Ishikawa (cell line): ENCODE measurements at regions not wholly inside any gene's neighbourhood (a gene's known extent, or its start where the extent isn't known, plus 50 kb on each side); places are given as distances from the start of the nearest gene placed in this dataset.
A peak's percentile ranks its signal among the peaks of the same experiment; 100 is the strongest.

ENCODE experiments used
- CEBPB ChIP-seq: IDR thresholded peaks from 2 replicates; pipeline ENCODE4 v1.6.1; 2012
- CREB1 ChIP-seq: IDR thresholded peaks from 2 replicates; pipeline ENCODE4 v1.6.1; 2012; ENCODE audit warnings: low read depth
- EGR1 ChIP-seq: IDR thresholded peaks from 2 replicates; pipeline ENCODE4 v1.6.1; 2012
- EP300 ChIP-seq: IDR thresholded peaks from 2 replicates; pipeline ENCODE4 v1.6.1; 2012; ENCODE audit warnings: borderline replicate concordance
- FOXM1 ChIP-seq: IDR thresholded peaks from 2 replicates; pipeline ENCODE4 v1.6.1; 2012; ENCODE audit warnings: low read depth, borderline replicate concordance
- NFIC ChIP-seq: IDR thresholded peaks from 2 replicates; pipeline ENCODE4 v1.6.1; 2012
- RAD21 ChIP-seq: IDR thresholded peaks from 2 replicates; pipeline ENCODE4 v1.6.1; 2012; ENCODE audit warnings: low read depth
- TAF1 ChIP-seq: IDR thresholded peaks from 2 replicates; pipeline ENCODE4 v1.6.1; 2012; ENCODE audit warnings: low read depth, mild to moderate bottlenecking
- TCF12 ChIP-seq: IDR thresholded peaks from 2 replicates; pipeline ENCODE4 v1.6.1; 2012; ENCODE audit warnings: low read depth
- TEAD4 ChIP-seq: IDR thresholded peaks from 2 replicates; pipeline ENCODE4 v1.6.1; 2012
- YY1 ChIP-seq: IDR thresholded peaks from 2 replicates; pipeline ENCODE4 v1.6.1; 2012; ENCODE audit warnings: low read depth
- ZBTB7A ChIP-seq: IDR thresholded peaks from 2 replicates; pipeline ENCODE4 v1.6.1; 2012; ENCODE audit warnings: low read depth
- TF ChIP-seq, protein P1 (sequence below): IDR thresholded peaks from 2 replicates; pipeline ENCODE4 v1.6.1; 2012
- TF ChIP-seq, protein P2 (sequence below): IDR thresholded peaks from 2 replicates; pipeline ENCODE4 v1.6.1; 2012; ENCODE audit warnings: low read depth, mild to moderate bottlenecking
- TF ChIP-seq, protein P3 (sequence below): IDR thresholded peaks from 2 replicates; pipeline ENCODE4 v1.6.1; 2012

DNA sequence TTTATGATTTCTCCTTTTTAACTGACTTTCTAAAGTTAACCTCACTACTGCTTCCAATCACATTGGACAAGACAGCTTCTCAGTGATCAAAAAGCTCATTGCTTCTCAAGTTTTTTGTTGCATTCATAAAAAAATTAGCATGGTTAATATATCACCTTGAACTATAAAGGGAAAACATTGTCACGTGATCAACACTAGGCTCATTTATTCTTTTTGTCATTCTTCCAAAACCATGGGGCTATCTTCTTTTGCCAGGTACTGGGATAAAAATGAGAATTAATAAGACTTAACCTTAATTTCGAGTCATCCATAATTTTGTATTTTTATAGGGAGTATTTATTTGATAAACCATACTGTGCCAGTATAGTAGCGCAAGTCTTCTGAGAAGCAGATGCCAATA, 1105.9 kb upstream of the TENM3 start:
- no peak for TF ChIP-seq NFIC
- TF ChIP-seq, protein P1, sequence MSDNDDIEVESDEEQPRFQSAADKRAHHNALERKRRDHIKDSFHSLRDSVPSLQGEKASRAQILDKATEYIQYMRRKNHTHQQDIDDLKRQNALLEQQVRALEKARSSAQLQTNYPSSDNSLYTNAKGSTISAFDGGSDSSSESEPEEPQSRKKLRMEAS: no peak
- no peak for TF ChIP-seq FOXM1
- TF ChIP-seq, protein P2, sequence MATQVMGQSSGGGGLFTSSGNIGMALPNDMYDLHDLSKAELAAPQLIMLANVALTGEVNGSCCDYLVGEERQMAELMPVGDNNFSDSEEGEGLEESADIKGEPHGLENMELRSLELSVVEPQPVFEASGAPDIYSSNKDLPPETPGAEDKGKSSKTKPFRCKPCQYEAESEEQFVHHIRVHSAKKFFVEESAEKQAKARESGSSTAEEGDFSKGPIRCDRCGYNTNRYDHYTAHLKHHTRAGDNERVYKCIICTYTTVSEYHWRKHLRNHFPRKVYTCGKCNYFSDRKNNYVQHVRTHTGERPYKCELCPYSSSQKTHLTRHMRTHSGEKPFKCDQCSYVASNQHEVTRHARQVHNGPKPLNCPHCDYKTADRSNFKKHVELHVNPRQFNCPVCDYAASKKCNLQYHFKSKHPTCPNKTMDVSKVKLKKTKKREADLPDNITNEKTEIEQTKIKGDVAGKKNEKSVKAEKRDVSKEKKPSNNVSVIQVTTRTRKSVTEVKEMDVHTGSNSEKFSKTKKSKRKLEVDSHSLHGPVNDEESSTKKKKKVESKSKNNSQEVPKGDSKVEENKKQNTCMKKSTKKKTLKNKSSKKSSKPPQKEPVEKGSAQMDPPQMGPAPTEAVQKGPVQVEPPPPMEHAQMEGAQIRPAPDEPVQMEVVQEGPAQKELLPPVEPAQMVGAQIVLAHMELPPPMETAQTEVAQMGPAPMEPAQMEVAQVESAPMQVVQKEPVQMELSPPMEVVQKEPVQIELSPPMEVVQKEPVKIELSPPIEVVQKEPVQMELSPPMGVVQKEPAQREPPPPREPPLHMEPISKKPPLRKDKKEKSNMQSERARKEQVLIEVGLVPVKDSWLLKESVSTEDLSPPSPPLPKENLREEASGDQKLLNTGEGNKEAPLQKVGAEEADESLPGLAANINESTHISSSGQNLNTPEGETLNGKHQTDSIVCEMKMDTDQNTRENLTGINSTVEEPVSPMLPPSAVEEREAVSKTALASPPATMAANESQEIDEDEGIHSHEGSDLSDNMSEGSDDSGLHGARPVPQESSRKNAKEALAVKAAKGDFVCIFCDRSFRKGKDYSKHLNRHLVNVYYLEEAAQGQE: no peak

DNA sequence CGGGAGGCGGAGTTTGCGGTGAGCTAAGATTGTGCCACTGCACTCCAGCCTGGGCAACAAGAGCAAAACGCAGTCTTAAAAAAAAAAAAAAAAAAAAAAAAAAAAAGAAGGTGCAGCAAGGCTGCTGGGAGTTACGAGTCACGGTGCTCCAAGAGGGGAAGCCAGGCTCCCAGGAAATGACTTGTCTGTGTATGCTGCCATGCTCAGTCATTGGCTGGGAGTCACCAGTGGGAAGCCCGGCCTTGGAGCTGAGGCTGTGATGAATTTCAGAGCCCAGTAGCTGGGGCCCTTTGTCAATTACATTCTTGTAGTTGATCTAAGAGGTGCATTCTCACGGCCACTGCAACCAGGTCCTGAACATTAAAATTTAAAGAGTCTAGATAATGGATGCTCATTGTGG, 1105.1 kb upstream of the TENM3 start:
- TF ChIP-seq CEBPB: no peak
- no peak for TF ChIP-seq TEAD4
- TF ChIP-seq, protein P3, sequence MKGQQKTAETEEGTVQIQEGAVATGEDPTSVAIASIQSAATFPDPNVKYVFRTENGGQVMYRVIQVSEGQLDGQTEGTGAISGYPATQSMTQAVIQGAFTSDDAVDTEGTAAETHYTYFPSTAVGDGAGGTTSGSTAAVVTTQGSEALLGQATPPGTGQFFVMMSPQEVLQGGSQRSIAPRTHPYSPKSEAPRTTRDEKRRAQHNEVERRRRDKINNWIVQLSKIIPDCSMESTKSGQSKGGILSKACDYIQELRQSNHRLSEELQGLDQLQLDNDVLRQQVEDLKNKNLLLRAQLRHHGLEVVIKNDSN: no peak
- TF ChIP-seq NFIC: no peak
- TF ChIP-seq YY1: no peak
- TF ChIP-seq TAF1: no peak
- TF ChIP-seq TCF12: no peak
- no peak for TF ChIP-seq EGR1
- TF ChIP-seq, protein P2: no peak
- no peak for TF ChIP-seq EP300
- TF ChIP-seq, protein P1: no peak
- TF ChIP-seq RAD21: no peak
- TF ChIP-seq ZBTB7A: no peak
- TF ChIP-seq CREB1: no peak
- no peak for TF ChIP-seq FOXM1

DNA sequence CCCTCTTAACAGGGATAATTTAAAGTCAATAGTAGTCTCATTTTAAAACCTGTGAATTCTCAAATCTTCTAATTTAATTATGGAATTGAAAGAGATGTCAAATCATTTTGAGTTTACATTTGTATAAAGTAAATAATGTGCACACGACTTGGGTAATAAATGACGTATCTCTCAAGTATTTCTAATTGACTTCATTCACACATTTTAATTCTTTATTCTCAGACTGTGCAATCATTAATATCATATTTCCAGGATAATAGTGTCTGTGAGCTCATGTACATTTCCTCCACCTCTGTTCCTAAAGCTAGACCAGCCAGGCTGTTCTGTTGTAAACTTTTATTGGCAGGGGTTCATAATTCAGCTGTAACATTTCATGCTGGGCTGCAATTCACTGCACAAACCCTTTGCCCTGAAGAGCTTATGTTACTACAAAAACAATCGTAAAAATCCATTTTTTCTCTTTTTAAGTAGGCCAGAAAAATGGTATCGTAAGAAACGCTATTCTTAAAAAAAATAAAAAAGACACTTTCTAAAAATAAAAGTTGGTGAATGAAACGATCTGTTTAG, 1103.1 kb upstream of the TENM3 start:
- TF ChIP-seq TAF1 (no peak), RAD21 (no peak), CEBPB (no peak), NFIC (no peak), TEAD4 (no peak), TCF12 (no peak), EGR1 (no peak), ZBTB7A (no peak)
- TF ChIP-seq, protein P3: no peak
- TF ChIP-seq, protein P1: no peak

DNA sequence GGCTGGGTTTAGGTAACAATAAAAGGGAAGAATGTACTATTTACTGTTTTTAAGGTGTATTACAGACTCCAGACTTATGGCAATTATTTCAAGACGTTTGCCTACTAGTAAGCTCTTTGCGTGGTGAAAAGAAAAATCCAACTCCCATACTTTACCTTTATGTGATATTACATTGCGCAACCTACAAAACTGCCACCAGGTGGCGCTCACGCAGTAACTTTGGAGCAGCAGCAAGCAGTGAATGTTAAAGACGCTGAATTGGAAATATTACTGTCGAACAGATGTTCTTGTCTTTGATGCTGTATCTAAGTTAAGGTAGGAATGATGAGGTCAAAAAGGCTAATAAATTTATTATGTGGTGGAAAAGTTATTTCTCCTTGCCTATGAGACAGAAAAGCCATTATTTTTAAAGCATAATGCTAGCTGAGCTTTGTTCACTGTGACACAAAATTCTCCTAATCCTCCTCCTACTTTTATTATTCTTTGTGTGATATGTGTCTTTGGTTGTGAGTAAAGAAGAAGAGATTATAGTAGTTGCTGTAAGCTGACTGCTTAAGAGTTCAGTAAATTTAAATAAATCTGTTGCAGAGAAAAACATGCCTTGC, 1099.8 kb upstream of the TENM3 start:
- no peak for TF ChIP-seq NFIC
- TF ChIP-seq, protein P2: no peak
- peak; percentile 99 for TF ChIP-seq CEBPB
- TF ChIP-seq RAD21: peak; percentile 98

DNA sequence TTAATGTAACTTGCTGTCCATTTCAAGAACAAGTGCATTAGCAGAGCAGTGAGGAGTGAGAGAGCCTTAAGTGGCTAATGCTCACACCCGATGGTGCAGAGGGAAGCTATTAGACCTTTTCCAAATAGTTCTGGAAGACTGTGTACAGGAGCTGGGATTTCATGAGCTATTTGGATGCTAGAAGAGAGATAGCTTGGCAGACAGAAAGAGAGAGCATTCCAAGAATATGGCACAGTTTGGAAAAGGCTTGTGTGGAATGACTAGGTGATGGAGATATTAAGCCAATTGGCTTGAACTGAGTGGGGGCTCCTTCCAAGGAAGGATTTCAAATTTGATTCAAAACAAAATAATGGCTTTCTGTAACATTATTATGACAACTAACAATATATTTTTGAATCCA, 1097.2 kb upstream of the TENM3 start:
- TF ChIP-seq ZBTB7A (no peak), TAF1 (no peak), EGR1 (no peak), TCF12 (no peak), FOXM1 (no peak), EP300 (no peak), NFIC (no peak), YY1 (no peak)
- TF ChIP-seq, protein P1: no peak
- TF ChIP-seq, protein P2: no peak
- TF ChIP-seq, protein P3: no peak
